MM.1S (cell line): ENCODE measurements at regions not wholly inside any gene's neighbourhood (a gene's known extent, or its start where the extent isn't known, plus 50 kb on each side); places are given as distances from the start of the nearest gene placed in this dataset.

Source experiments
- CTCF ChIP-seq: fragments of 300-600 bp; sonication (generic); IDR thresholded peaks from 2 replicates; pipeline ENCODE4 v1.5.1; 2016; ENCODE audit warnings: antibody characterized with exemption, low read length, mixed read lengths
- EZH2phosphoT487 ChIP-seq: fragments of 300-600 bp; sonication (generic); IDR thresholded peaks from 2 replicates; pipeline ENCODE4 v1.6.1; 2018; ENCODE audit warnings: antibody characterized with exemption, low read length

DNA sequence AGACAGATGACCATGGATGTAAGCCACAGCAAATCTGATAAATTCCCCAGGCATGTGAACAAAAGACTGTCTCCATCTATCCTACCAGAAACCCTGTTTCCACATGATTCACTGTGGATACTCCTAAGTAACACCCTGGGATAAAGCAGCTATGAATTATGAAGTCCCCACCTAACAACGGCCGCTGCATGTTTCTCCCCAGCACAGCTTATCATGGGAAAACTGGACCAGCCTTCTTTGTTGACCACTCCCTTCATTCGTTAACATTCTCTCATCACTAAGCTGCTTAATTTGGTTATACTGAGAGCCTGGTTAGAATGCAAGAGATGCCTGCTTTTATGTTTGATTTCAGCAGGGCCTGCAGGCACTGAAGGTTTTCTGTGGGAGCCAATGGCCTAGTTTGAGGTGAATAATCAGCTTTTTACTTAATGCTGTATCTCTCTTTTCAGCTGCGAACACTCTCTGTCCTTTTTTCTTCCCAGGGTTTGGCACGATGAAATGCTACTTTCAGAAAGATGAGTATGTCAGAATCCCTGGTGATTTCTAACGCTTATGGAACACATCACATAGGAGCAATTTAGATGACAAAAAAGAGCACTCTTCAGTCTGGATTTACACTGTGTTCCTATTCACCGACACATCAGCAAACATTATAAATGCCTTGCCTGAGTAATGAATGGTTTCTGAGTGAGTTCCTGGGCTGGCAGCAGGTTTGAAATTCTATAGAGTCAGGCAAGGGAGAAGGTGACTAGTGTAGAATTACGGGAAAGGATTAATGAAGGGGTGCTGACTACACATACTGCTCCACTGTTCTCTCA is 318.4 kb upstream of the ZNF608 start:
- TF ChIP-seq CTCF: no peak
- no peak for TF ChIP-seq EZH2phosphoT487
